ENCODE measurements at regions not wholly inside any gene's neighbourhood (a gene's known extent, or its start where the extent isn't known, plus 50 kb on each side); places are given as distances from the start of the nearest gene placed in this dataset.

DNA sequence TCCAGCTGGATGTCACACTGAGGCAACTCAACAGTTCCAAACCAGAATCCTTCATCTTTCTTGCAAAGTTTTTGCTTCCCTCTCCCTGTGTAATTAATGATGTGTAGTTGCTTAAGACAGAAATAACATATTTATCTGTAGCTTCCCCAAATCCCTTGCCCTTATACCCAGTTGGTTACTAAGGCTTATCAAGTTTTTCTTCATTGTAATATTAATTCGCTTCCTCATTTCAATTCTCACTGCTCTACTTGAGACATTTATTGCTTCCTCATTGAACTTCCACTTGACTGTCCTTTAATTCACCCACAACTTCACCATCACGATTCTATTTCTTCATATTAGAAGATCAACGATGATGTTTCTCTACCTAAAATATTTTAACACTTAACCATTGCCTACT, 386.6 kb upstream of the CPEB2 start:
- no peak overlapping the region for H4K91ac ChIP-seq (replicated peaks; ENCODE audit: insufficient read length, low read length)
- H2AFZ ChIP-seq (ENCODE audit: low read length): no peak overlapping the region
- H3K23me2 ChIP-seq (ENCODE audit: low read depth, low read length): no peaks in the 10 kb centered on the region
- no peak overlapping the region for H3K9ac ChIP-seq (replicated peaks in 1 of 4; ENCODE audit: extremely low read depth in 1 of 4, low read depth in 3 of 4, low read length in 3 of 4)
- no peak overlapping the region for H4K8ac ChIP-seq (ENCODE audit: extremely low read depth, insufficient read depth, low read length)
- no peak overlapping the region for H4K5ac ChIP-seq (ENCODE audit: insufficient read length, low read depth, low read length)
- peaks cover 0 to 5% (median 3%) of the 10 kb centered on the region in 4 experiments; a peak in 4 of 7 replicates for H3K4me1 ChIP-seq (replicated peaks in 1 of 4; ENCODE audit: control insufficient read depth in 3 of 4, insufficient read depth in 4 of 4, low read length in 3 of 4)
- H3K79me2 ChIP-seq (ENCODE audit: control insufficient read depth in 1 of 2, insufficient read depth in 2 of 2, low read length in 2 of 2): no peaks in the 10 kb centered on the region
- H3K9me3 ChIP-seq (ENCODE audit: insufficient read depth in 2 of 2, low read depth in 1 of 2, low read length in 1 of 2): no peaks in the 10 kb centered on the region
- H3K56ac ChIP-seq (replicated peaks; ENCODE audit: insufficient read length, low read depth, low read length): no peak overlapping the region
- H2BK15ac ChIP-seq (ENCODE audit: low read length): no peak overlapping the region
- no peak overlapping the region for H3K4me3 ChIP-seq (ENCODE audit: extremely low read depth in 1 of 4, insufficient read depth in 2 of 4, low read depth in 3 of 4, low read length in 4 of 4)
- CTCF ChIA-PET (ENCODE audit: partially characterized antibody): no interaction called here
- H4K20me1 ChIP-seq (replicated peaks in 1 of 2; ENCODE audit: control insufficient read depth in 1 of 2, insufficient read depth in 2 of 2, low read length in 2 of 2): no peaks in the 10 kb centered on the region
- no peak overlapping the region for H2BK120ac ChIP-seq (replicated peaks; ENCODE audit: low read depth, low read length)
- no peak overlapping the region for H3K14ac ChIP-seq (ENCODE audit: insufficient read length)
- no peak overlapping the region for H2BK20ac ChIP-seq (ENCODE audit: low read length)
- H3K23ac ChIP-seq (ENCODE audit: insufficient read length): no peak overlapping the region
- H2BK5ac ChIP-seq (ENCODE audit: low read depth, low read length): no peak overlapping the region
- no peak overlapping the region for H3K18ac ChIP-seq (ENCODE audit: extremely low read depth, low read length)
- DNase-seq (ENCODE audit: low read depth in 1 of 2, low spot score in 2 of 2) (no peak), FAIRE-seq (no peak)
- H3K4ac ChIP-seq (replicated peaks; ENCODE audit: insufficient read length, low read depth, low read length): no peak overlapping the region
- no peak overlapping the region for H2BK12ac ChIP-seq (ENCODE audit: low read depth, low read length)
- H3K36me3 ChIP-seq (ENCODE audit: control insufficient read depth in 2 of 4, insufficient read depth in 4 of 4, low read length in 3 of 4): no peaks in the 10 kb centered on the region; a peak in 1 of 8 replicates
- no peaks in the 10 kb centered on the region for H3K79me1 ChIP-seq (ENCODE audit: low read depth, low read length)
- POLR2A ChIA-PET (ENCODE audit: partially characterized antibody): no interaction called here
- H3K4me2 ChIP-seq (ENCODE audit: insufficient read depth in 1 of 2, low read depth in 2 of 2, low read length in 2 of 2): no peak overlapping the region
- no peaks in the 10 kb centered on the region for H3K27me3 ChIP-seq (replicated peaks in 1 of 4; ENCODE audit: control insufficient read depth in 3 of 4, extremely low read depth in 1 of 4, insufficient read depth in 3 of 4, low read length in 3 of 4)
- H3K27ac ChIP-seq (ENCODE audit: low read depth, low read length): no peak overlapping the region
- no peak overlapping the region for H2AK5ac ChIP-seq (ENCODE audit: low read depth, low read length)
- WGBS, 2 experiments (ENCODE audit: extremely low coverage in 1 of 2, insufficient coverage in 1 of 2, insufficient read length in 1 of 2, insufficient replicate concordance in 2 of 2, low coverage in 1 of 2, low lambda C conversion rate in 2 of 2, missing lambda C conversion rate in 1 of 2): 95 to 100% methylated on average over 1 to 3 of the region's 3 CpGs
- TF ChIP-seq EGR1 (IDR thresholded peaks at IDR 0.05; ENCODE audit: borderline replicate concordance, low read depth, low read length): no peak
- no peak for TF ChIP-seq EP300 (IDR thresholded peaks at IDR 0.05; ENCODE audit: borderline replicate concordance in 1 of 2, low read depth in 2 of 2, low read length in 2 of 2)
- TF ChIP-seq BCL11A (IDR thresholded peaks at IDR 0.05; ENCODE audit: low read depth in 2 of 2, low read length in 2 of 2): no peak
- no peak for TF ChIP-seq CBX5 (IDR thresholded peaks at IDR 0.05; ENCODE audit: low read depth, low read length)
- TF ChIP-seq SIN3A (conservative IDR thresholded peaks at IDR 0.05 in 1 of 2, IDR thresholded peaks at IDR 0.05 in 1 of 2; ENCODE audit: low read depth in 1 of 2, low read length in 2 of 2): no peak
- TF ChIP-seq CBX8 (IDR thresholded peaks at IDR 0.05; ENCODE audit: borderline replicate concordance, low read depth, low read length): no peak
- TF ChIP-seq POU5F1 (IDR thresholded peaks at IDR 0.05; ENCODE audit: low read depth, low read length): no peak
- TF ChIP-seq FOSL1 (IDR thresholded peaks at IDR 0.05; ENCODE audit: insufficient read depth, low read depth, low read length): no peak

Measured in H1 (cell line).